PC-9 (cell line): ENCODE measurements at regions not wholly inside any gene's neighbourhood (a gene's known extent, or its start where the extent isn't known, plus 50 kb on each side); places are given as distances from the start of the nearest gene placed in this dataset.

Source experiments
- CTCF ChIP-seq: fragments of 200-600 bp; sonication (generic); conservative IDR thresholded peaks from 2 replicates; pipeline ENCODE4 v1.6.1; 2017; ENCODE audit warnings: mixed run types, antibody characterized with exemption, mild to moderate bottlenecking, moderate library complexity
- EZH2 ChIP-seq: fragments of 200-600 bp; sonication (generic); IDR thresholded peaks from 2 replicates; pipeline ENCODE4 v1.8.0; 2017; ENCODE audit warnings: antibody characterized with exemption, low read depth

GRCh38 chr2:183963609-183964008, 634.7 kb upstream of the ZNF804A start:
- TF ChIP-seq CTCF (no peak), EZH2 (no peak)
